ENCODE measurements at regions not wholly inside any gene's neighbourhood (a gene's known extent, or its start where the extent isn't known, plus 50 kb on each side); places are given as distances from the start of the nearest gene placed in this dataset.

DNA sequence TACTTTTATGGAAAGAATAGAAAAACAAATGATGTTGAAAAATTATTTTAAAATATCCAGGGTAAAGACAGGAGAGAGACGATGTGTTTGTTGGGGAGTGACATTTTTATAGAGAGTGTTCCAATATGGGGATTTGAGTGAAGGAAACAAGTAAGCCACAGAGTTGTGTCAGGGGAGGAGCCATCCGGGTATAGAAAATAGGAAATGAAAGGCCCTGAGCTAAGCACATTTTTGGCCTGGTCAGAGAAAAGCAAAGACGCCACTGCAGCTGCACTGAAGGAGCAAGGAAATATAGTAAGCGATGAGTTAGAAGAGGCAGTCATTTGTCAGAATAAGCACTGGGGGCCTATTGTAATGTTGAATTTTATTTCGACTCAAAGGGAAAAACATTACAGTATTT lies 107.3 kb upstream of the ADGRL4 start:
- DNase-seq, result no peak

DNA sequence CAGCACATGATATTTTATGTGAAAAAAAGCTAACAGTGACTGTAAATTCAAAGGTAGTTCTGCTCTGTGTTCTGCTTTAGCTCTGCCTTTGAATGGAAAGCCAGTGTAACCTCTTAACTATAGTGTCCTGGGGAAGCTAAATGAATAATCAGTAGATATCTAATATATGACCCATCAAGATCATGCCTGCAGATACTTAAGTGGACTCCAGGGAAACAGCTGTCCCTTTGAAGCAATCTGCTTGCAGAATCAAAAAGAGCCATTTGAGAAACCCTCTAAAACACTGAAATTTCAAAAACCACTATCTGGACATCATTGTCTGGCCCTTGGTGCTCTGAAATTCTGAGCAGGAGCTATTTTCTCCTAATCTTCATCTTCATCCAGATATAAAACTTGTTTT lies 104.2 kb upstream of the ADGRL4 start:
- DNase-seq, result no peak

DNA sequence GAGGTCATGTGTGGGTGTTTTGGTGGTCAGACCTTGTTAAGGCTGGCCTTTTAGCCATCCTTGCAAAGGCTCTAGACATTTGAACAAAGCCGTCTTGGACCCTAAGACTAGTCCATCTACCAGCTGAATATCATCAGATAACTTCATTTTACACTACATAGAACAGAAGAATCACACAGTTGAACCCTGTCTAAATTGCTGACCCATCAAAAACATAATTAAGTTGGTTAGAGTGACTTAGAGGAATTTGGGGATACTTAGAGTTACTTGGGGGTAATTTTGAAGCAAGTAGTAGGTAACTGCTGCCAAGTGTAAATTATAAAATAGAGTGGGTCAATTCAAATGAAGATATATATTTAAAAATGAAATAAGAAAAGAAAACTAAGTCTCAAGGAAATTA lies 102.9 kb upstream of the ADGRL4 start:
- no peak for DNase-seq

DNA sequence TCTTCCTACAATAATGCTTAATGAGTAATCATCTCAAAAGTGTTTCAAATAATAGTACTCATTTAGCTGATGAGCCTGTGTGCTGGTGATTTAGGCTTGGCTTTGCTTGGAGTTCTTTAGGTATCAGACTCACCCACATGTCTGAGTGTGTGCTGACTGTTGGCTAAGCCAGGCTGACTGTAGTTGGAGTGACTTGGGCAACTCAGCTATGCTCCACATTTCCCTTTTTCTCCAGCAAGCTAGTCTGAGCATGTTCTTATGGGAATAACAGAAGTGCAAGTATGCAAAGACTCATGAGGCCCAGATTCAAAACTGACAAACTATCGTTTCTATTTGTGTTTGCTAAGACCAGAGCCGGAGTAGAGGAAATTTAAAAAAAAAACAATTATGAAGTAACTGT lies 99.0 kb upstream of the ADGRL4 start:
- no peak for DNase-seq

DNA sequence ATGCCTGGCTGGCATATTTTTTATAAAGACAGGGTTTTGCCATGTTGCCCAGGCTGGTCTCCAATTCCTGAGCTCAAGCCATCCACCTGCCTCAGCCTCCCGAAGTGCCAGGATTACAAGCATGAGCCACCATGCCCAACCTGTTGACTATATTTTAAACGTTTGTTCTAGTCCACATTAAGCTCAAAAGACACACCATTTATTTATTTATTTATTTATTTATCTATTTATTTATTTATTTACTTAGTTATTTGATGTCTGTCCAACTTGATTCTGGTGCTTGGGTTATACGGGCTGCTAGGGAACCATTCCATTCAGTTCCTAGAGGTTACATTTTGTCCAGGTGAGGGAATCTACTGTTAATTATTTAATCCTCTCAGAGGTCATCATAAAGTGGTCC lies 98.1 kb upstream of the ADGRL4 start:
- no peak for DNase-seq

DNA sequence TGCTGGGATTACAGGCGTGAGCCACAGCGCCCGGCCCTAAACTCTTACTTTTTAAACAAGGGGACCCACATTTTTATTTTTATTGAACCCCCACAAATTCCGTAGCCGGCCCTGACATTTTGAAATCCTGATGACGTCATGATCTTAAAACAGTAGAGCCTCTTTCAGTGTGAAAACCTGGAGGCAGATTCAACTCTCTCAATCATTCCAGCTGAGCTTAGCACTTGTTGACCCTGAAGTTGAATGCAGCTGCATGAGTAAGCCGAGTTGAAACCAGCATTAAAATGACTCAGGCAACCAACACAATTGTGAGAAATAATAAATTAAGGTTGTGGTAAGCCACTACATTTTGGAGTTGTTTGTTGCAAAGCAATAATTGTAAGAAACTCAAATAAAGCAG lies 93.9 kb upstream of the ADGRL4 start:
- DNase-seq, result no peak

DNA sequence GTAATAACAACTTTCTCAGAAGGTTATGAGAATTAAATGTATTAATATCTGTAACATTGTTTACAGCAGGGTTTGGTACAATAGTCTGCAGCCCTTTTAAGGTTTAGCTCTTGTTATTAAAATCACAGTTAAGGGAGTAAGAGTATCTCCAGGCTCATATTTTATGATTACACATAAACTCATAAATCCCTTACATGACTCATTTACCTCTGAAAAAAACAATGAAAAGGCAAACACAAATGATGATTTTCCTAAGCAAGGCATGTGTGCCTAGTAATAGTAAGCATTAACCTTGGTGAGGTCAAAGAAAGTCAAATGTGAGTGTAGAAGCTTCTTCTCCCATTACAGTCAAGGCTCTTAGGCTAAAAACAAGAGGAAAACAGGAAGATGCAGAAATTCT lies 84.5 kb upstream of the ADGRL4 start:
- DNase-seq, result no peak

DNA sequence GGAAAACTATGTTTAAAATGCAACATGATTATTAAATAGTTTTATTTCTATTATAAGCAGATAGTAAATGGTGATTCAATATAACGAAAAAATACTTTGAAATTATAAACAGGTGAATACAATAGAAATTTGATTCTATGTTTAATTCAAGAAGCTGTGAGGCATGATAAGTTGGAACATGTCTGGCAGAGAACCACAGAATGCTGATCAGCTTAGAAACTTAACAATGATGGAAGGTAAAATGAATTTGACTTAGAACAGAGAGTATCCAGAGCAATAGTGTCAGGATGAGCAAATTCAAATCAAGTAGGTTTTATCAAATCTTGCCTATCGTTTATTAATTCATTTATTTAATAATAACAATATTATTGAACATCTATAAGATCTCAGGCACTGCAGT lies 83.4 kb upstream of the ADGRL4 start:
- DNase-seq, result no peak

DNA sequence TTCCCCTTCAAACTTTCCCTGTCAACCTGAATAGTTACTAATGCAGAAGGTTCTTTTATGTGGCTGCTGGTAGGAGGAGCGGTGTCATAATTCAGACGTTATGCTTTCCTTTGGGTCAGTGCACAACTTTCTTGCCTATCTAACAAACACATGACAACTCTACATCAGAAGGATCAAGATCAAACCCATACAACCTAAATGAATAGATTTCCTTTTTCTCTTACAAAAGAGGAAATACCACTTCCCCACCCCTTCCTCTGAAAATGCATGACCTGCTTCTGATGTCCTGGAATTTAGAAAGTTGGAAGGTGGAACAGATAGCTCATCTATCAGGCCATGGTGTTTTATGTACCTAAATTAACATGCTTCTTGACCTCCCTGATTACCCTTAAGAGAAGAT lies 75.7 kb upstream of the ADGRL4 start:
- no peak for DNase-seq

DNA sequence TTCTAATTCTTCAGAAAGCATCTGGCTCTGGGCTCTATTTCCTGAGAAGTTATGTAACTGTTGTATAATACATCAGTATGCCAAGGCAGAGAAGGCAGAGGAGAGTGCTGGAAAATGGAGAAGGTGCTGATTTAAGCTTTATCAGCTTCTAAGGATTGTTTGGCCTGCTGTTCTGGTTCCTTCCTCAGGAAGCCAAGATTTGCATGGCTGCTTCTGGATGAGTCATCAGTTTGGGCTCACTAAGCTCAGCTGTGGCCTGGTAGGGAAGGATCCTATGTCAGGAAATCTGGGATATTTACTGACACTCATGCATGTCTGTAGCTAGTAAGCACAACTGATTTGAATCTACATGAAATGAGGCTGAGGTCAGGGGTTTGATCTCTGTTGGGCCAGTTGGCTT lies 73.2 kb upstream of the ADGRL4 start:
- DNase-seq, result no peak

DNA sequence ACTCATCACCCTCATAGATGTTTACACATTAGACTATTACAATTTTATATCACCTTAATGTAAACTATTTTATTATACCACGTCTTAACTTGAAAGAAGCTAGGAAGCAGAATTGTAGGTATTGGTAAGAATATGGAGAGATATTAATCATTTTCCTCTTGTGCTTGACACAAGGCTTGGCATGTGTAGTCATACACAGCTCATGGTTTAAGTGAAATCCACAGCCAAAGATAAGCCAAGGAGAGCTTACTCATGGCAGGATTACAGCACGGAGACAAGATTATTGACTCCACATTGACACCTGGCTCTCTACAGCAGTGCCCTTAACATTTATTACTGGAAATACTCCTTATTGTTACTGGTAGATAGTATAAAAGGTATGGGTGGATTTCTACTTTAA lies 68.4 kb upstream of the ADGRL4 start:
- DNase-seq, result no peak

DNA sequence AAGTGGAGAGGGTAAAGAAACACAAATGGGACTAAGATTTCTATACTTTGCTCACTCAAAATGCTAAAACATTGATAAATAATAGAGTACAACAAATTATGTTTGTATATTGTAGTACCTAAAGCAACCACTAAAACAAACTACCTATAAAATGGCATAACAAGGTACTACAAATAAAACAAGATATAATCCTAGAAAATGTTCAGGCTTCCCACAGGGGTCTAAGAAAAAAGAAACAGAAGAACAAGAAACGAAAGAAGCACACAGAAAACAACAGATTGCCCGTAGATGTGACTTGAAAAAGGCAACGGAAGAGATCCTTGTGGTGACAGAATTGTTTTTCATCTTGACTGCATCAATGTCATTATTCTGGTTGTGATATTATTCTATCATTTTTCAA lies 63.3 kb upstream of the ADGRL4 start:
- DNase-seq, result no peak

DNA sequence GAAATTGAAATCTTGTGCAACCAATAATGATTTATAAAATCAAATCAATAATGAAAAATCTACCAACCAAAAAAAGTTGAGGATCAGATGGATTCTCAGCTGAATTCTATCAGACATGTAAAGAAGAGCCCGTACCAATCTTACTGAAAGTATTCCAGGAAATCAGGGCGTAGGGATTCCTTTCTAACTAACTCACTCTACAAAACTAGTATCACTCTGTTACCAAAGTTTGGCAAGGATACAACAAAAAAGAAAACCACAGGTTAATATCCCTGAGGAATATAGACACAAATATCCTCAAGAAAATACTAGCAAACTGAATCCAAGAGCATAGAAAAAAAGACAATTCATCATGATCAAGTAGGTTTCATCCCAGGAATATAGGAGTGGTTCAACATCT lies 52.8 kb upstream of the ADGRL4 start:
- no peak for DNase-seq
